ENCODE measurements at regions not wholly inside any gene's neighbourhood (a gene's known extent, or its start where the extent isn't known, plus 50 kb on each side); places are given as distances from the start of the nearest gene placed in this dataset.

DNA sequence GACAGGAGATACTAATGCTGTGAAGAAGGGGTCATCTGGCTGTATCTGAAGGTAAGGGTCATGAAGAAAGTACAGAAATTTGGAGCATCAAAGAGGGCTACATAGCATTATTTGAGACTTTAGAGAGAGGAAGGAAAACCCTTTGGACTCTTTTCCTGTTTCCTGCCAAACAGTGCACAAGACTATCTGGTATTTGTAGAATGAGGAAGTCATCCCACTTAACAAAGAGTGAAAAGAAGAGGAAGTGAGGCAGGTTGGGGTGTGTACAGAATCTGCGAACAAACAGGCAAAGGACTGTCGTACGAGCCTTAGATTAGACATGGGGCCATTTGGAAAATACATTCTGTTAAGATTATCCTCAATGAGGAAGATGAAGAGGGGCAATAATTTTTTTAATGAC lies 546.8 kb upstream of the EPHA6 start:
- TF ChIP-seq, protein P1, sequence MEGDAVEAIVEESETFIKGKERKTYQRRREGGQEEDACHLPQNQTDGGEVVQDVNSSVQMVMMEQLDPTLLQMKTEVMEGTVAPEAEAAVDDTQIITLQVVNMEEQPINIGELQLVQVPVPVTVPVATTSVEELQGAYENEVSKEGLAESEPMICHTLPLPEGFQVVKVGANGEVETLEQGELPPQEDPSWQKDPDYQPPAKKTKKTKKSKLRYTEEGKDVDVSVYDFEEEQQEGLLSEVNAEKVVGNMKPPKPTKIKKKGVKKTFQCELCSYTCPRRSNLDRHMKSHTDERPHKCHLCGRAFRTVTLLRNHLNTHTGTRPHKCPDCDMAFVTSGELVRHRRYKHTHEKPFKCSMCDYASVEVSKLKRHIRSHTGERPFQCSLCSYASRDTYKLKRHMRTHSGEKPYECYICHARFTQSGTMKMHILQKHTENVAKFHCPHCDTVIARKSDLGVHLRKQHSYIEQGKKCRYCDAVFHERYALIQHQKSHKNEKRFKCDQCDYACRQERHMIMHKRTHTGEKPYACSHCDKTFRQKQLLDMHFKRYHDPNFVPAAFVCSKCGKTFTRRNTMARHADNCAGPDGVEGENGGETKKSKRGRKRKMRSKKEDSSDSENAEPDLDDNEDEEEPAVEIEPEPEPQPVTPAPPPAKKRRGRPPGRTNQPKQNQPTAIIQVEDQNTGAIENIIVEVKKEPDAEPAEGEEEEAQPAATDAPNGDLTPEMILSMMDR (IDR thresholded peaks at IDR 0.05), result no peak
- TF ChIP-seq EP300 (IDR thresholded peaks at IDR 0.05) (no peak), POLR2A (IDR thresholded peaks at IDR 0.05) (no peak)

All from gastroesophageal sphincter (tissue), 3 donors.